ENCODE measurements at regions not wholly inside any gene's neighbourhood (a gene's known extent, or its start where the extent isn't known, plus 50 kb on each side); places are given as distances from the start of the nearest gene placed in this dataset.
A peak's percentile ranks its signal among the peaks of the same experiment; 100 is the strongest.
"Not testable (repeated sequence)": the region's sequence is repeated elsewhere in the genome, so short reads cannot be mapped to it uniquely, and the experiment has no call there.

- DNase-seq, result peak in 1 of 2 experiments; percentile 77
Measured at GRCh38 chr13:62512194-62513141, 1096.8 kb upstream of the PCDH20 start.

- no peak for DNase-seq
Measured at GRCh38 chr13:62510906-62511655, 1095.4 kb upstream of the PCDH20 start.

- DNase-seq, result no peak
Measured at GRCh38 chr13:62502588-62502987, 1086.9 kb upstream of the PCDH20 start.

- no peak for DNase-seq
Measured at GRCh38 chr13:62489731-62490130, 1074.1 kb upstream of the PCDH20 start.

GRCh38 chr13:62483774-62484173, 1068.1 kb upstream of the PCDH20 start:
- no peak for DNase-seq

- no peak for DNase-seq
Measured at GRCh38 chr13:62482351-62482750, 1066.7 kb upstream of the PCDH20 start.

GRCh38 chr13:62473944-62474237, 1058.2 kb upstream of the PCDH20 start:
- no peak for DNase-seq

- no peak for DNase-seq
Measured at GRCh38 chr13:62473190-62473943, 1057.7 kb upstream of the PCDH20 start.

GRCh38 chr13:62453761-62454160, 1038.1 kb upstream of the PCDH20 start:
- DNase-seq, result no peak

- DNase-seq, result no peak
Measured at GRCh38 chr13:62450759-62451158, 1035.1 kb upstream of the PCDH20 start.

GRCh38 chr13:62447771-62448382, 1032.2 kb upstream of the PCDH20 start:
- DNase-seq, result not testable (repeated sequence)

GRCh38 chr13:62444805-62445204, 1029.2 kb upstream of the PCDH20 start:
- no peak for DNase-seq

- DNase-seq, result no peak
Measured at GRCh38 chr13:62434081-62434480, 1018.4 kb upstream of the PCDH20 start.

- no peak for DNase-seq
Measured at GRCh38 chr13:62433660-62434059, 1018.0 kb upstream of the PCDH20 start.

GRCh38 chr13:62432906-62433305, 1017.3 kb upstream of the PCDH20 start:
- DNase-seq, result peak; percentile 46 to 55

GRCh38 chr13:62432295-62432694, 1016.6 kb upstream of the PCDH20 start:
- no peak for DNase-seq

GRCh38 chr13:62431852-62432251, 1016.2 kb upstream of the PCDH20 start:
- DNase-seq, result no peak

GRCh38 chr13:62418872-62419271, 1003.2 kb upstream of the PCDH20 start:
- no peak for DNase-seq

- no peak for DNase-seq
Measured at GRCh38 chr13:62418376-62418775, 1002.7 kb upstream of the PCDH20 start.

GRCh38 chr13:62407871-62408270, 992.2 kb upstream of the PCDH20 start:
- DNase-seq, result no peak

GRCh38 chr13:62388515-62388914, 972.9 kb upstream of the PCDH20 start:
- DNase-seq, result no peak

- DNase-seq, result peak in 1 of 2 experiments; percentile 21
Measured at GRCh38 chr13:62387647-62388046, 972.0 kb upstream of the PCDH20 start.

- DNase-seq, result not testable (repeated sequence)
Measured at GRCh38 chr13:62379241-62379640, 963.6 kb upstream of the PCDH20 start.
